ENCODE measurements at regions not wholly inside any gene's neighbourhood (a gene's known extent, or its start where the extent isn't known, plus 50 kb on each side); places are given as distances from the start of the nearest gene placed in this dataset.

DNA sequence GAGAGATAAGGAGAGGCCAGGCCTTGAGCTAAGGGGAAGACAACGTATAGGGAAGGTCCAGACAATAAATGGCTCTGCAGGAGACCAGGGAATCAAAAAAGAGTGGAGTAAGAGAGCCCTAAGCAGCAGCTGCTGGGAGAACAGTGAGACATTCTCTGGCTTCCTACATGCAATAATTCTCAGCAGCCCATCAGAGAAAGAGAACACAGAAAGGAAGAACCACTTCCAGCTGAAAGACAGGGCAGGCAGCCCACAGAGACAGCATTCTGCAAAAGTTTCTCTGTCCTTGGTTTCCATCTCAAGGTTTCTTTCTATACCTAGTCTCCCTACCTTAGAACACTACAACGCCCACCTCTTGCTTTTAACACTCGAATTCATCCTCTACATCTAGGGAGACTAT, 189.9 kb downstream of the DEPDC1B start:
- no peak for TF ChIP-seq GATA2 (IDR thresholded peaks at IDR 0.05; ENCODE audit: low read depth, low read length)
- no peak for TF ChIP-seq GATA3 (IDR thresholded peaks at IDR 0.05; ENCODE audit: low read depth, low read length)

All from SH-SY5Y (cell line).